HT1080 (cell line): ENCODE measurements at regions not wholly inside any gene's neighbourhood (a gene's known extent, or its start where the extent isn't known, plus 50 kb on each side); places are given as distances from the start of the nearest gene placed in this dataset.
"Not testable (repeated sequence)": the region's sequence is repeated elsewhere in the genome, so short reads cannot be mapped to it uniquely, and the experiment has no call there.

Experiments used
- DNase-seq: peaks from one replicate; pipeline ENCODE4 v3.0.0-alpha.2; 2015; ENCODE audit warnings: low read depth

DNA sequence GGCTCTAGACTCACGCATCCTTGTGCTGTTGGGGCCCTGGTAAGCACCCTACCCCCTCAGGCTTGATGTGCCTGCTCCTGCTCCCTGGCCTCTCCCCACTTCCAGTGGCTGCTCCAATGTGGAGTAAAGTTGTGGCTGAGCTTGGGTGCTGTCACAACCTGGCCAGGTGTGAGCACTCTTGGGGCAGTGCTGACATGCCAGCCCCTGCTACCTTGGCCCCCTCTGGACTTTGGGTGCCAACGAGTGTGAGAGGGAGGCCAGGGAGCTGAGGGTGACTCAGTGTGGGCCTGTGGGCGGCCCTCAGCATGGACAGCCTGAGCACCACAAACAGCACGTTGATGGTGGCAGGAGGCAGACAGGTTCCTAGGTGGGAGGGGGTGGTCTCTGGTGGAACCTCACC lies 870.2 kb upstream of the C9orf72 start:
- no peak for DNase-seq

DNA sequence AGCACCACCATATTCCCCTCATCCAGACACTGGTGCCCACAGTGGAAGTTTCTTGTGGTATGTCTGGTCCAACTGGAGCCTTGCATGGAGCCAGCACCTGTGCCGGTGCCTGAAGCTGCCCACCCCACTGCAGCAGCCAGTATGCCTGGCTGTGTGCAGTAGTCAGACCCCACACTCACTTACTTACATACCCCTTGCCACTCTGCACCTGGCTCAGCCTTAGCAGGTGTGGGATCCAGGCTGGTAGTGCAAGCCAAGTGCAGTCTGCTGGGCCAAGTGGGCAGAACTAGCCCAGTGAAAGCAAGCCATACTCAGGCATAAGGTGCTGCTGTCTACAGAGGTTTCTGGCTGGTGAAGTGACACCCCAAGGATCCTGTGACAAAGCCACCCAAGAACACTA lies 871.4 kb upstream of the C9orf72 start:
- no peak for DNase-seq

DNA sequence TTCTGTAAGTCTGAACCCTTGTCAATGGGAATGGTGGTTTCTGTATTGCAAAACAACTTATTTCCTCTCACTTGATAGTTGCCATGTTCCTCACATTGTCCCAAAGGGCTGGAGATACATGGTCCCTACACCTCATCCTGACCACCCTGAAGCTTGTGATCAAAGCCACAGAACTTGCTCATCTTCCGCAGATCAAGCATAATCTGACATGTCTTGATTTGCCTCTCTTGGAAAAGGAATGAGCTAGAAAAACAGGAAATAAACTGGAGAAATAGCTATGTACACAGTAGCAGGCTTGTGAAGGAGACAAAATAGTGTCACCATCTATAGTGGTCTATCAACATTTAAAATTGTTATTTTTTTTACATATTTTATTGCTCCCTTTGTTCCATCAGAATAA lies 871.9 kb upstream of the C9orf72 start:
- DNase-seq = no peak

DNA sequence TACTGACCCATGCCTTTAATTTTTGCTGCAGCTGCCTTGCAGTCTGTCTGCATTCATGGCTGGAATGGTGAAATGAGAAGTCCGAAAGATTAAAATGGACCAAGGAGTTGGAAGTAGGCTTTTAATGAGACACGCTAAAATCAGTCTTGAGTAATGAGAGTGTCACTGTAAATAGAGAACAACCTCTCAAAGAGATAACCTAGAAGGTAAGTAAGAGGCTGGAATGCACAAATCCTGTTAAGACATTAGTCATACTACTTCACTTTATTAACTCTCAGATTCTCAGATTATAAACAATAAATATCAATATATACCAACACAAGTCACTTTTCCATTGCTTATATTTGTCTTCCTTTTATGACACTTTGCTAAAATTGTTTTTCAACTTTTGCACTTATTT lies 880.6 kb upstream of the C9orf72 start:
- no peak for DNase-seq

DNA sequence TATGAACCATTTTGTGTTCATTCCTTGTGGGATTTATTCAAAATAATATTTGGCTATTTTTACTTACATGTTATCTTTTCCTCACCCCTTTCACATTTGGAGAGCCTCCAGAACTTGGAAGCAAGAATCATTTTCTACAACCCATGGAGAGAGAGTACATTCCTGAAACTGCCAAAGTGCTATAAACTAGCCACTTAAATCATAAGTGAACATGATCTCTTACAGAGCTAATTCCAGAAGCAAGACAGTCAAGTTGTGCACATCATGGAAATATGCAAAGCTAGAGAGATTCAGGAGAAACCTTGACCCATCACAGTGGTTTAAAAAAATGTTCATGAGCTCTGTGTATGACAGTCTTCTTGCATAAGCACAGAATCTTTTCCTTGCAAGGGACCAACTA lies 883.6 kb upstream of the C9orf72 start:
- no peak for DNase-seq

DNA sequence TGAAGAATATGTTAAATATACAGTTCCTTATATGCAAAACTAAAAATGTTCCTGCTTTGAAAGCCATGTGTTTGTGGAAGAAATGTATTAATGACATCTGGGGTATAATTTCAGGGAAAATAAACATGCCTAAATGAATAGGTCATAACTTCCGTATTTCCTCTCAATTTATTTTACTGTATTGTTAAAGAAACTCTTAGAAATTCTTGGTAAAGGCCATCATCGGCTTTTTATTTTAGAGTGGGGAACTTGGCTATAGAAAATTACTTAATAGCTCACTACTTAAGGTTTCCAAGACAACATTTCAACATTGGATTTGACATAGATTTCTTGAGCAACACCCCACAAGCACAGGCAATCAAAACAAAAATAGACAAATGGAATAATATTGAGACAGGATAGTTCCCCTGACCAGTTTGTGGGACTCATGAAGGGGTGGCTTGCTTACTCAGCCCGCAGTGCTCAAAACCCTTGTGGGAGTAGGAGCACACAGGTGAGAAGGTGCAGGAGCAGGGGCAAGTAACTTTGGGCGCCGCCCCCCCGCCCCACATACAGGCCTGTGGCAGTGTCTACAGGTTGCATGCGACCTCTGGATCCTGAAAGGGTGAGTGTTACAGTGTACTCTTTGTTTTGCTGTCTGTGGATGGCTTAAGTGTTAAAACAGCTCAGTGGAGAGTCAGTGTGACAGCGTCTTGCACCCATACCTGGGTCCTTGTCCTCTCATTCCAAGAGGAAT lies 891.4 kb upstream of the C9orf72 start:
- no peak for DNase-seq

DNA sequence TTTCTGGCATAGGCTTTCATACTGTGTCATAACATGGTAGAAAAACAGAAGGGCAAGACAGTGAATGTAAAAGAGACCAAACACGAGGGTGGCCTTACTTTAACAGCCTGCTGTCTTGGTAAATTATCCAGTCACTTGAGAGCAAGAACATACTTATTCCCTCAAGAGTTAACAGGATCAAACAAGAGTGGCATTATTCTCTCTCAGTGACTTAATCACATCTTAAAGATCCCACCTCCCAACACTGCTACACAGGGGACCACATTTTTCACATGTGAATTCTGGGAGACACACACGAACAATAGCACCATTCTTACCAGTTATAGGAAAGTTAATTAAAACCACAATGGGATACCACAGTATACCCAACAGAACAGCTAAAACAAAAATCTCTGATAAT lies 898.0 kb upstream of the C9orf72 start:
- DNase-seq = peak; percentile 4

DNA sequence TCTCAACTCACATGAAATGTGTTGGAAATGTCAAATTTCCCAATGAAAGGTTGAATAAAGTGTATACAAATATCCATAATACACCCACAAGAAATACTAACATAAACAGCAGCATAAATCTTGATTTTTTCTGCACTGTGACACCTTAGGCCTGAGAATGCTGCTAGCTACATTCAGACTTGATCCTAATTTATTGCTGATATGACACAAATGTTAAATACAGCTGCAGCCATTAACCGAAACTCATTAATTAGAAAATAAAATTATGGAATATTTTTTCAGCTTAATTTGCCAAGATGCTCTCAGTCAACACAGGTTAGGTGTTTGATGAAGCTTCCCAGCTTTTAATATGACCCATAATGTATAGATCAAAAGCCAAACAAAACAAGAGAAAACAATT lies 914.3 kb upstream of the C9orf72 start:
- no peak for DNase-seq

DNA sequence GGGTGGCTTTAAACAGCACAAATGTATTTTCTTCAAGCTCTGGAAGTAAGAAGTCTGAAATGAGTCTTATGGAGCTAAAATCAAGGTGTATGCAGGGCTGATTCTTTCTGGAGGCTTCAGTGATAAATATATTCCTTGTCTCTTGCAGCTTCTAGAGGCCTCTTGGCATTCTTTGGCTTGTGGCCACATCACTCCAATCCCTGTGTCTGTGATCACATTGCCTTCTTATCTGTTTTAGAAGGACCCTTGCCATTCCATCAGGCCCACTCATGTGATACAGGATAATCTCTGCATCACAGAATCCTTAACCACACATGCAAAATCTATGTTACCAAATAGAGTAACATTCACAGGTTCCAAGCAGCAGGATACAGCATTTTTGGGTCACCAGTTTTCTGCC lies 917.8 kb upstream of the C9orf72 start:
- no peak for DNase-seq

DNA sequence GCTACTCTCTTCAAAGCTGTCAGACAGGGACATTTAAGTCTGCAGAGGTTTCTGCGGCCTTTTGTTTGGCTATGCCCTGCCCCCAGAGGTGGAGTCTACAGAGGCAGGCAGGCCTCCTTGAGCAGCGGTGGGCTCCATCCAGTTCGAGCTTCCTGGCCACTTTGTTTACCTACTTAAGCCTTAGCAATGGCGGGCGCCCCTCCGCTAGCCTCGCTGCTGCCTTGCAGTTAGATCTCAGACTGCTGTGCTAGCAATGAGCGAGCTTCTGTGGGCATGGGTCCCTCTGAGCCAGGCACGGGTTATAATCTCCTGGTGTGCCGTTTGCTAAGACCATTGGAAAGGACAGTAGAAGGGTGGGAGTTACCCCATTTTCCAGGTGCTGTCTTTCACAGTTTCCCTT lies 924.9 kb upstream of the C9orf72 start:
- DNase-seq = not testable (repeated sequence)

DNA sequence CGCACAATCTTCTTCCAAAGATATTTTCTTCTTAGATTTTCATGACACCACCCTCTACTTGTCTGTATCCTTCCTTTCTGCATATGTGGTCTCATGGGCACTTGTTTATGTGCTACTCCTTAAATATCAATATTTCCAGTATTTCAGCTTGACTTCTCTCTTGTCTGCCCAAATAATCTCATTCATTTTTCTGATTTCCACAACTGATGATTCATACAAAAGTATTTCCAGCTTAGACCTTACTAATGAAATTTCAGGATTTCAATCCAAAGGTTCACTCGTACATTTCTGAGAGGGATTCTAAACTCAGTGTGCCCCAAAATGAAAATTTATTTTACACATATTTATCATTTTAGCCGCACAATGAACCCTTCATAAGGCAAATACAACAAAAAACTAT lies 928.9 kb upstream of the C9orf72 start:
- peak; percentile 1 for DNase-seq

DNA sequence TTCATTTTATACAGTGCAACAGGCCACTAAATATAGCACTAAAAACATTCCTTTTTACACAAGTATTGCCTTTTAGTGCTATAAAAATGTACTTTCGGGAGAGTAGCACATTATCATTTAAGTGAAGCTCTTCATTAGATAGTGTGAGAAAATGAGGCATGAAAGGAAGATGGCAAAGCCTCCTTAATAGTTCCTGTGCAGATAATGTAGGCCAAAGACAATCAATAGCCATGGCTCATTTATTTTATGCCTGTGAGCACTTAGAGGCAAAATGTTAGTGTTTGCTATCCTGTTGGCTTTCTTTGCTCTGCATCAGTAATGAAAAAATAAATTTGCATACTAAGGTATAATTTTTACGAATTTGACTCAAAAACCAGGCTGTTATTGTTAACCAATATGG lies 929.5 kb upstream of the C9orf72 start:
- DNase-seq = no peak

DNA sequence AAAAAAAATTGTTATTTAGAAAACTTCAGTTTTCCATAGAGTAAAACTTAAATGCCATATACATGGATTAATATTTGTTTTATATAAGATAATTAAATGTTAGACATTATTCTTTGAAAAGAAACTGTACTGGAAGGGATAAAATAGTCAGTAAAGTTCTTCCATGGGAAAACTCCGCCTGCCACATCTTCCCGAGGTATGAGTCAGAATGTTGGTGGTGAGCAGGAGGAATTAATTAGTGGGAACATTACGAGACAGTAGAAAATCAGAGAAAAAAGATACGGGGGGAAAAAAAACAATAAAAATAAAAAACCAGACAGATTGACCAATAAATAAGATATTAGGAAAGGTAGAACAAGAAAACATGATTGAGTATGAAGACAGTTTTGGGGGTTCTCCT lies 930.3 kb upstream of the C9orf72 start:
- peak; percentile 46 for DNase-seq

DNA sequence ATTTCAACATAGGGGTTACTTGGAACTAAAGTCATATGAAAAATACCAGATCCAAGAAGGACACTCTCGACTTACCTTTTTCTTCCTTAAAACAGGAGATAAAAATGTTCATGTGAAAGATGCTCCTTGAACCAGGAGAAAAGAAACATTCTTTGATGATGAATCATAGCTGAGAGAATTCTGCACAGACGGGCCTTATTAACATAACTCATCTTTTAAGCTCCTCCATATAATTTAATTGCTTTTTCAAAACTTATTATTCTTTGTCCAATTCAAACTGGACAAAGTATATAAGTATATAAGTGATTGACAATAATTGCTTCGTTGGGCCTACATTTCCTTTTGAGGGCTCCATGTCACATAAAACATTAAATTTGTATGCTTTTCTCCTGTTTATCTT lies 945.2 kb upstream of the C9orf72 start:
- no peak for DNase-seq

DNA sequence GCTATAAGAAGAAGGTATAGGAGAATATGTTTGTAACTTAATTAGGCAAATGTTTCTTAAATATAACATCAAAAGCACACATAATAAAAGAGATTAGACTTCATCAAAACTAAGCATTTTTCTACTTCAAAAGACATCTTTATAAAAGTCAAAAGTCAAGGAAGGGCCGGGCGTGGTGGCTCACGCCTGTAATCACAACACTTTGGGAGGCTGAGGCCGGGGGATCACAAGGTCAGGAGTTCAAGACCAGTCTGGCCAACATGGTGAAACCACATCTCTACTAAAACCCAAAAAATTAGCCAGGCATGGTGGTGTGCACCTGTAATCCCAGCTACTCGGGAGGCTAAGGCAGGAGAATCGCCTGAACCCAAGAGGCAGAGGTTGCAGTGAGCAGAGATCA lies 951.0 kb upstream of the C9orf72 start:
- not testable (repeated sequence) for DNase-seq

DNA sequence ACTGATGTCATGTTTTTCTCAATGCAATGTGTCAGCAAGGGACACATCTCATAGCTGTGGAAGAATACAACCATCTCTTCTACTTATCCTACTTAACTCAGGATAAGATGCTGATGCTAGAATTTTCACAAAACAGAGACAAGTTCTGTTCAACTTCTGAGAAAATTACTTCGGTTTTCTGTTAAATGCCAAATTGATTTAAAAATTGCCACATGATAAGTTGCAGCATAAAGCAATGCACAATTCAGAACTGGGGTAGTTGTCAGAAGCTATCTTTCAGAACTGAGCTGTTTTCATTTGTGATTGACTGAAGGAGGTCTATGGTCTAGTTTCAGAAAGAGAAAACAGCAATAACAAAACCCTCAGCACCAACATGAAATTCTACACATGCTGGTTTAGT lies 954.8 kb upstream of the C9orf72 start:
- no peak for DNase-seq

DNA sequence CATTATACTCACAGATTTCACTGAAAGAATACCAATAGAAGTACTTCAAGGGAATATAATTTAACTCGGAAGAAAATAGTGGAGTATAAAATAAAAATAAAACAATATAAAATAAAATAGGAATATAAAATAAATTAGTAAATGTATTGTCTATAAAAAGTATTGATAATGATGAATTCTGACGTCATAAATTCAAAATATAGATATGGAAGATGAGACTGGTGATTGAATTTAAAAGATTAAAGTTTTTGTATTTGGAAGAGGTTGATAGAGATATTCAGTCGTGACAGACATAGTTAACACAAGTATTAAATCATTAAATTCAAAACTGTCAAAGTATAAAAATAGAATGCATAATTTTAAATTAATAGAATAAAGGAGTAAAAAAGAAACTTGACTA lies 964.9 kb upstream of the C9orf72 start:
- no peak for DNase-seq

DNA sequence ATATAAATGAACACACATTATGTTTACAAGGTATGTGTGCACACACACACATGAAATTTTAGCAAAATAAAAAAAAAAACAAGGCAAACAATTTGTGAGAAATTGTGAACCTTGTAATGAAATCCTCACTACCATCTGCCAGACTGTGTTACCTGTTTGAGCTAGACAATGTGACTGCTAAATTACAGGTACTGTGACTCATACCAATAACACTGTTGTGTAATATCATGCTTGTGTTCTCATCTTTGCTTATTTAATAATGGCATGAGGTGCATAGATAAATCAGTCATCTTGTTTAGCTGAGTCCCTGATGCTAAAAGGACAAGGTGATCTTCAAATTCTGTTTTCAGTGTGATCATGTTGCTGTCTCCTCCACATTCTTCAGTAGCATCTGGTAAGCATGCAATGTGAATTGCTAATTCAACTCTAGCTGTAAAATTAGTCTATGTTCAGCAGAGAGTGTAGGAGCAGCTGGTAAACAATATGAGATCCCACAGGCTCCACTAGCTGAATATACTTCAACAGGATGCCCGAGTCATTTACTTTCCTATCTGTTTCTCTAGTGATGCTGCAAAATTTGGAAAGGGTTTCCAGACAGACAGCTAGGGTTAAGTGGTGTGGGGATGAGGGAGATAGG lies 966.3 kb upstream of the C9orf72 start:
- DNase-seq = no peak

DNA sequence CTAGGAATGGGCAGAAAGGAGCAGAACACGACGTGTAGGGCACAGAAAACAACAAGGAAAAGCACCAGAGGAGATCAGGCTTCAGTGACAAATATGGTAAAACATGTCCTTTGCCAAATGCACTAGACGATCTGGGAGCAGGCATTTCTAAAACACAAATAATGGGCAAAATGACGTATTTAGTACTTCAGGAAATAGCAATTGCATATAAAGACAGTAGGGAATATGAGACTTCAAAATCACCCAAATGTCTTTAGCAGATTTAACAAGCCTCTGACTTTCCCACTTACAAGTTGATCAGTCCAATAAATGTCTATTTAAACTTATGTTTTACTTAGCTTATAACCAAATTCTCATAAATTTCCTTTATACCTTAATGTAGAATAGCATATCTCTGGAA lies 969.6 kb upstream of the C9orf72 start:
- DNase-seq = no peak

DNA sequence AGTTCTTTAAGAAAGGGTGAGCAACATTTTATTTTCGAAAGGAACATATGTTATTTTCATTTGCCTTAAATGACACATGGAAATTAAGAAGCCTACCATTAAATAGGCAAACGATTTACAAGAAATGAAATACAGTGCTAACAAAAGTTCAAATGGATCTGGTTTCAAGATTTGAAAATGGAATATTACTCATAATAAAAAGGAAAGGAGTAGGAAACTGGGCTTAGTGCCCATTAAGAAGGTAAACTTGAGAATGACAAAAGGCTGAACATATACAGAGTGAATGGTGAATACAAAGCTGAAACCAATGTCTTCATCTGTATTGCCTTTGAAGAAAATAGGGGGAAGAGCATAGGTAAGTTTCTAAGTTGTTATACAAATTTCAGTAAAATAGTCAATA lies 974.2 kb upstream of the C9orf72 start:
- DNase-seq = no peak

DNA sequence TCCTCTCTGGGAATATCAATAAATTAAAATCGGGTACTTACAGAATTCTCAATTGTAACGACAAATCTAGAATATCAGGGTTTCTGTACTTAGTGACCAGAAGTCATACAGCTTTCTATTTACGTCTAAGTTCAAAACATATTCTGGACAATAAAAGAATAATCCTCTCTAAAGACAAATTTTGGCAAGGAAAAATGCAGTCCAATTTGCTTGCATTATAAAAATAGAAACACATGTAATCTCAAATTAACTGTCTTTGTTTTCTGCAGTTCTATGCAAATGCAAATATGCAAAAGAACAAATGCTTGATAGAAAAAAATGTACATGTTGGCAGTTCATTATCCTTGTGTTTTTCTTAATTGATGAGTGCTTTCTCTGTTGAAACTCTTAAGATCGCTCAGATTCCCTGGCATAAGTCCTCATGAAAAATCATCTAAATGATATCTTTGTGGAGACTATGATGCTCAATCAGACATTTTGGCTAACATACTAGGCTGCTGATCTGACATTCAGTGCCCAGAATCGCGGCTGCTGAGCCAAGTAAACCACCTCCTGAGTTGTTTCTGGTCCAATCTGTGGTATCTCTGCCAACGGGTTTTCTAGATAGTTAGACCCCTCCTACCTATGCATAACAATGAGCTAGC lies 990.1 kb upstream of the C9orf72 start:
- no peak for DNase-seq

DNA sequence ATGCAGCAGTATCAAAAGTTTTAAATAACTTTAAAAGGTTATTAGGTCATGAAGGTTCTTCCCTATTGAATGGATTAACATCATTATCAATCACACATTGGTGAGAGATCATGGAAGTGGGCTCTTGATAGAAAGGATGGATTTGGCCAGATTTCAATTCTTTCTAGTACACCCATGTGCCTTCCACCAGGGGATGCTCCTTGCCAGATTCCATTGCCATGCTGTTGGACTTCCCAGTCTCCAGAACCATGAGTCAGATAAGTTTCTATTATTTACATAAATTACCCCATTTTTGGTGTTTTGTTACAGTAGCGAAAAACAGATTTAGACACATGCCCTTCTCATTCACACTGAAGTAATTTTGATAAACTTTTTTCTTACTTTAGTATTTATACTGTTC lies 1010.6 kb upstream of the C9orf72 start:
- DNase-seq = no peak

DNA sequence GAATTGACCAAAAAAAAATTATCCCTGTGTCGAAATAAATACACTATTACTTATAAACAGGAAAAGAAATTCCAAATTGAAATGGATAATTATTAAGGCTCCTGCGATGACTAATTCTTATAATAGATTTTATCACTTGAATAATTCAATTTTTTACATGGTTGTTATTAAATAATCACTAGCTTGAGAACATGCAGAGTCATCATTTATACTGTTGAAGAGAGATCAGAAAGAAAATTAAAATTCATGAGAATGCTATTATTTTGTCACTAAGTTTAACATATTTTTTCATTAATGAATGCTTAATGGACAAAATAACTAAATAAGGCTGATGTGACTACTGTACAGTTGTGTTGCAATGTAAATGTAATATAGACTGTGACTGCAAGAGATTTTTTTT lies 1011.3 kb upstream of the C9orf72 start:
- DNase-seq = no peak
